ENCODE measurements at regions not wholly inside any gene's neighbourhood (a gene's known extent, or its start where the extent isn't known, plus 50 kb on each side); places are given as distances from the start of the nearest gene placed in this dataset.
"Not testable (repeated sequence)": the region's sequence is repeated elsewhere in the genome, so short reads cannot be mapped to it uniquely, and the experiment has no call there.

GRCh38 chr16:85514295-85514597 lies 98.9 kb upstream of the GSE1 start:
- DNase-seq (ENCODE audit: low spot score), result no peak

GRCh38 chr16:85514598-85515318 lies 98.4 kb upstream of the GSE1 start:
- DNase-seq (ENCODE audit: low spot score), result no peak

GRCh38 chr16:85515319-85515745 lies 97.8 kb upstream of the GSE1 start:
- DNase-seq (ENCODE audit: low spot score), result no peak

GRCh38 chr16:85515830-85516397 lies 97.2 kb upstream of the GSE1 start:
- DNase-seq (ENCODE audit: low spot score), result no peak

- DNase-seq (ENCODE audit: low spot score), result no peak
Measured at GRCh38 chr16:85517154-85517553, 96.0 kb upstream of the GSE1 start.

- DNase-seq (ENCODE audit: low spot score), result no peak
Measured at GRCh38 chr16:85517563-85518179, 95.5 kb upstream of the GSE1 start.

- DNase-seq (ENCODE audit: low spot score), result no peak
Measured at GRCh38 chr16:85518398-85519049, 94.6 kb upstream of the GSE1 start.

GRCh38 chr16:85519050-85519440 lies 94.1 kb upstream of the GSE1 start:
- not testable (repeated sequence) for DNase-seq (ENCODE audit: low spot score)

- no peak for DNase-seq (ENCODE audit: low spot score)
Measured at GRCh38 chr16:85519540-85520231, 93.4 kb upstream of the GSE1 start.

GRCh38 chr16:85520853-85521521 lies 92.1 kb upstream of the GSE1 start:
- DNase-seq (ENCODE audit: low spot score), result no peak

- DNase-seq (ENCODE audit: low spot score), result no peak
Measured at GRCh38 chr16:85521552-85522307, 91.4 kb upstream of the GSE1 start.

GRCh38 chr16:85522308-85522841 lies 90.7 kb upstream of the GSE1 start:
- no peak for DNase-seq (ENCODE audit: low spot score)

GRCh38 chr16:85522842-85523601 lies 90.1 kb upstream of the GSE1 start:
- no peak for DNase-seq (ENCODE audit: low spot score)

GRCh38 chr16:85523602-85524364 lies 89.3 kb upstream of the GSE1 start:
- no peak for DNase-seq (ENCODE audit: low spot score)

GRCh38 chr16:85524365-85524629 lies 88.8 kb upstream of the GSE1 start:
- no peak for DNase-seq (ENCODE audit: low spot score)

- no peak for DNase-seq (ENCODE audit: low spot score)
Measured at GRCh38 chr16:85524630-85525419, 88.3 kb upstream of the GSE1 start.

GRCh38 chr16:85525420-85526184 lies 87.5 kb upstream of the GSE1 start:
- no peak for DNase-seq (ENCODE audit: low spot score)
